Liver (tissue), 8 donors: ENCODE measurements at regions not wholly inside any gene's neighbourhood (a gene's known extent, or its start where the extent isn't known, plus 50 kb on each side); places are given as distances from the start of the nearest gene placed in this dataset.

ENCODE experiments used
- DNase-seq: peaks from one replicate; pipeline ENCODE4 v3.0.0-alpha.2; 2017; ENCODE audit warnings: low spot score
- H3K27ac ChIP-seq, 2 donors: one replicate each; pipeline ENCODE4 v1.7.0; 2013; ENCODE audit warnings: inconsistent platforms in 2 of 2, low read length in 2 of 2, control low read depth in 1 of 2, low read depth in 1 of 2, mild to moderate bottlenecking in 1 of 2
- H3K27me3 ChIP-seq, 4 donors: one replicate each; pipeline versions ENCODE4 v1.6.1 to v1.7.0; 2013; ENCODE audit warnings: low read length in 3 of 4, inconsistent platforms in 1 of 4, mild to moderate bottlenecking in 1 of 4, moderate library complexity in 1 of 4; ENCODE audit not compliant: control insufficient read depth in 4 of 4, insufficient read depth in 4 of 4
- H3K36me3 ChIP-seq, 4 donors: one replicate each; pipeline versions ENCODE4 v1.6.1 to v1.7.0; 2013; ENCODE audit warnings: low read length in 3 of 4, mild to moderate bottlenecking in 3 of 4, low read depth in 1 of 4, moderate library complexity in 1 of 4; ENCODE audit not compliant: control insufficient read depth in 4 of 4, insufficient read depth in 3 of 4
- H3K4me1 ChIP-seq, 4 donors: one replicate each; pipeline versions ENCODE4 v1.6.1 to v1.7.0; 2013; ENCODE audit warnings: low read length in 3 of 4, mild to moderate bottlenecking in 3 of 4, moderate library complexity in 1 of 4; ENCODE audit not compliant: control insufficient read depth in 4 of 4, insufficient read depth in 4 of 4
- H3K4me3 ChIP-seq, 3 donors: one replicate each; pipeline versions ENCODE4 v1.6.1 to v1.7.0; 2013; ENCODE audit warnings: low read length in 3 of 3, control low read depth in 1 of 3, low read depth in 1 of 3, mild to moderate bottlenecking in 1 of 3
- H3K9ac ChIP-seq, 2 donors: one replicate each; pipeline ENCODE4 v1.7.0; 2013; ENCODE audit warnings: low read length in 2 of 2, mild to moderate bottlenecking in 2 of 2, moderate library complexity in 2 of 2, control low read depth in 1 of 2, low read depth in 1 of 2
- H3K9me3 ChIP-seq, 4 donors: one replicate each; pipeline versions ENCODE4 v1.6.1 to v1.7.0; 2013; ENCODE audit warnings: low read length in 3 of 4; ENCODE audit not compliant: control insufficient read depth in 4 of 4
- EGR1 ChIP-seq, 2 donors: IDR thresholded peaks; 2 replicates each; pipeline ENCODE4 v1.6.1; 2016 to 2018; ENCODE audit warnings: antibody characterized with exemption in 2 of 2, low read depth in 2 of 2
- FOXA1 ChIP-seq: IDR thresholded peaks from 2 replicates; pipeline ENCODE4 v1.6.1; 2016; ENCODE audit warnings: antibody characterized with exemption
- FOXA2 ChIP-seq: IDR thresholded peaks from 2 replicates; pipeline ENCODE4 v1.6.1; 2016; ENCODE audit warnings: antibody characterized with exemption
- GABPA ChIP-seq, 2 donors: IDR thresholded peaks in 1 of 2; conservative IDR thresholded peaks in 1 of 2; 2 replicates each; pipeline ENCODE4 v1.6.1; 2016; ENCODE audit warnings: antibody characterized with exemption in 2 of 2, mild to moderate bottlenecking in 1 of 2, moderate library complexity in 1 of 2
- HNF4G ChIP-seq: IDR thresholded peaks from 2 replicates; pipeline ENCODE4 v1.6.1; 2016; ENCODE audit warnings: antibody characterized with exemption
- JUND ChIP-seq, 2 donors: IDR thresholded peaks; 2 replicates each; pipeline ENCODE4 v1.6.1; 2016; ENCODE audit warnings: antibody characterized with exemption in 2 of 2
- NR2F2 ChIP-seq: IDR thresholded peaks from 2 replicates; pipeline ENCODE4 v1.6.1; 2016; ENCODE audit warnings: antibody characterized with exemption
- RAD21 ChIP-seq, 2 donors: IDR thresholded peaks; 2 replicates each; pipeline ENCODE4 v1.6.1; 2016; ENCODE audit warnings: antibody characterized with exemption in 2 of 2, mild to moderate bottlenecking in 2 of 2
- RXRA ChIP-seq, 2 donors: IDR thresholded peaks; 2 replicates each; pipeline ENCODE4 v1.6.1; 2017 to 2018; ENCODE audit warnings: antibody characterized with exemption in 2 of 2, mild to moderate bottlenecking in 1 of 2
- SP1 ChIP-seq: IDR thresholded peaks from 2 replicates; pipeline ENCODE4 v1.6.1; 2018; ENCODE audit warnings: antibody characterized with exemption, mild to moderate bottlenecking
- TAF1 ChIP-seq: conservative IDR thresholded peaks from 2 replicates; pipeline ENCODE4 v1.6.1; 2016; ENCODE audit warnings: antibody characterized with exemption, mild to moderate bottlenecking
- YY1 ChIP-seq: IDR thresholded peaks from 2 replicates; pipeline ENCODE4 v1.6.1; 2016; ENCODE audit warnings: antibody characterized with exemption, mild to moderate bottlenecking
- WGBS: extraction: QIAGEN DNeasy Blood & Tissue Kit; methylation state at CpG from one replicate; pipeline ENCODE4 v1.1.7; 2013; 5-methylcytosine and 5-hydroxymethylcytosine counted together
- TF ChIP-seq, protein P1 (sequence below): IDR thresholded peaks from 2 replicates; pipeline ENCODE4 v1.6.1; 2016; ENCODE audit warnings: antibody characterized with exemption
- TF ChIP-seq, protein P2 (sequence below): fragments of 150-350 bp; IDR thresholded peaks from 2 replicates; pipeline ENCODE4 v1.5.1; 2017; ENCODE audit warnings: improper control_type of control experiment, low read depth, low read length; ENCODE audit not compliant: missing input control
- TF ChIP-seq, protein P3 (sequence below): IDR thresholded peaks from 2 replicates; pipeline ENCODE4 v1.6.1; 2016; ENCODE audit warnings: antibody characterized with exemption, mild to moderate bottlenecking
- TF ChIP-seq, protein P4 (sequence below): IDR thresholded peaks from 2 replicates; pipeline ENCODE4 v1.6.1; 2016; ENCODE audit warnings: antibody characterized with exemption
- TF ChIP-seq, protein P5 (sequence below): IDR thresholded peaks from 2 replicates; pipeline ENCODE4 v1.6.1; 2016; ENCODE audit warnings: antibody characterized with exemption
- donor health status: healthy.
- donor health status: healthy.
- donor health status: healthy.
- donor health status: healthy.
- donor health status: healthy.

DNA sequence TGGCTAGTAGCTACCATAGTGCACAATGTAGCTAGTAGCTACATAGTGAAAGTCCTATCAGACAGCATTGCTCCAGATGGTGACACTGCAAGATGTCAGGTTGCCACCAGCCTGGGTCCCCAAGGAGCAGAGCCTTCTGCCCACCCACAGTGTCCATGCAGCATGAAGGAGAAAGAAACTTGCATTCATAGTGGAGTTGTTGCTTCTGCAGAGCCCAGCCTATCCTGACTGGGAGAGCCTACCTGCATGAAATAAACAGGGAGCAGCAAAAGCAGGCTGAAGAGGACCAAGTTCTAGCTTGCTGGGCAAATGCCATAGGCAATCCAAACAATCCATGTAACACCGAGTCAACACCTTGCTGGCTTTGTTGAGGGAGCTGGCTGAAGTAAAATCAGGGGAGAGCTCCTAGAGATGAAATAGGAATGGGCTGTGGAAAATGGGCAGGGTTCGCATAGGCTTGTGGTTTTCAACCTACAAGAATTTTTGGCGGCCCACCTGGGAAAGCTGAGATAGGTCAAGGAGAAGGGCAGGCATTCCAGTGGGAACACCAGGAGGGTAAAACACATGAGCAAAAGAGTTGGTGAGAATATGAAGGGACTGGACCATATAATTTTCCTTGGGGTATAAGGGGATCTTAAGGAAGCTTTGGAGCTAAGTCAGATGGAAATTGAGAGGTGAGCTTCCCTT, 195.8 kb downstream of the CYP26B1 start:
- WGBS, result 83% methylated on average over 3 of the region's 3 CpGs
- H3K4me1 ChIP-seq, result peaks cover 0 to 6% (median 5%) of the 10 kb centered on the region in 4 donors
- no peak overlapping the region for H3K4me3 ChIP-seq
- H3K36me3 ChIP-seq, result no peaks in the 10 kb centered on the region
- peak; percentile 9 for DNase-seq
- peaks cover 0 to 5% (median 0%) of the 10 kb centered on the region in 4 donors for H3K9me3 ChIP-seq
- H3K9ac ChIP-seq, result no peak overlapping the region
- no peak for TF ChIP-seq HNF4G
- TF ChIP-seq FOXA1, result no peak
- TF ChIP-seq YY1, result no peak
- TF ChIP-seq GABPA (IDR thresholded peaks at IDR 0.05 in 1 of 2, conservative IDR thresholded peaks at IDR 0.05 in 1 of 2), result no peak
- TF ChIP-seq, protein P1, sequence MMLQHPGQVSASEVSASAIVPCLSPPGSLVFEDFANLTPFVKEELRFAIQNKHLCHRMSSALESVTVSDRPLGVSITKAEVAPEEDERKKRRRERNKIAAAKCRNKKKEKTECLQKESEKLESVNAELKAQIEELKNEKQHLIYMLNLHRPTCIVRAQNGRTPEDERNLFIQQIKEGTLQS, result no peak
- TF ChIP-seq RAD21 (IDR thresholded peaks at IDR 0.05), result no peak
- TF ChIP-seq, protein P2, sequence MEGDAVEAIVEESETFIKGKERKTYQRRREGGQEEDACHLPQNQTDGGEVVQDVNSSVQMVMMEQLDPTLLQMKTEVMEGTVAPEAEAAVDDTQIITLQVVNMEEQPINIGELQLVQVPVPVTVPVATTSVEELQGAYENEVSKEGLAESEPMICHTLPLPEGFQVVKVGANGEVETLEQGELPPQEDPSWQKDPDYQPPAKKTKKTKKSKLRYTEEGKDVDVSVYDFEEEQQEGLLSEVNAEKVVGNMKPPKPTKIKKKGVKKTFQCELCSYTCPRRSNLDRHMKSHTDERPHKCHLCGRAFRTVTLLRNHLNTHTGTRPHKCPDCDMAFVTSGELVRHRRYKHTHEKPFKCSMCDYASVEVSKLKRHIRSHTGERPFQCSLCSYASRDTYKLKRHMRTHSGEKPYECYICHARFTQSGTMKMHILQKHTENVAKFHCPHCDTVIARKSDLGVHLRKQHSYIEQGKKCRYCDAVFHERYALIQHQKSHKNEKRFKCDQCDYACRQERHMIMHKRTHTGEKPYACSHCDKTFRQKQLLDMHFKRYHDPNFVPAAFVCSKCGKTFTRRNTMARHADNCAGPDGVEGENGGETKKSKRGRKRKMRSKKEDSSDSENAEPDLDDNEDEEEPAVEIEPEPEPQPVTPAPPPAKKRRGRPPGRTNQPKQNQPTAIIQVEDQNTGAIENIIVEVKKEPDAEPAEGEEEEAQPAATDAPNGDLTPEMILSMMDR, result no peak
- TF ChIP-seq EGR1 (IDR thresholded peaks at IDR 0.05; ENCODE audit: low read depth in 2 of 2), result no peak
- TF ChIP-seq JUND (IDR thresholded peaks at IDR 0.05), result no peak
- TF ChIP-seq NR2F2, result no peak
- TF ChIP-seq SP1, result no peak
- TF ChIP-seq, protein P3, sequence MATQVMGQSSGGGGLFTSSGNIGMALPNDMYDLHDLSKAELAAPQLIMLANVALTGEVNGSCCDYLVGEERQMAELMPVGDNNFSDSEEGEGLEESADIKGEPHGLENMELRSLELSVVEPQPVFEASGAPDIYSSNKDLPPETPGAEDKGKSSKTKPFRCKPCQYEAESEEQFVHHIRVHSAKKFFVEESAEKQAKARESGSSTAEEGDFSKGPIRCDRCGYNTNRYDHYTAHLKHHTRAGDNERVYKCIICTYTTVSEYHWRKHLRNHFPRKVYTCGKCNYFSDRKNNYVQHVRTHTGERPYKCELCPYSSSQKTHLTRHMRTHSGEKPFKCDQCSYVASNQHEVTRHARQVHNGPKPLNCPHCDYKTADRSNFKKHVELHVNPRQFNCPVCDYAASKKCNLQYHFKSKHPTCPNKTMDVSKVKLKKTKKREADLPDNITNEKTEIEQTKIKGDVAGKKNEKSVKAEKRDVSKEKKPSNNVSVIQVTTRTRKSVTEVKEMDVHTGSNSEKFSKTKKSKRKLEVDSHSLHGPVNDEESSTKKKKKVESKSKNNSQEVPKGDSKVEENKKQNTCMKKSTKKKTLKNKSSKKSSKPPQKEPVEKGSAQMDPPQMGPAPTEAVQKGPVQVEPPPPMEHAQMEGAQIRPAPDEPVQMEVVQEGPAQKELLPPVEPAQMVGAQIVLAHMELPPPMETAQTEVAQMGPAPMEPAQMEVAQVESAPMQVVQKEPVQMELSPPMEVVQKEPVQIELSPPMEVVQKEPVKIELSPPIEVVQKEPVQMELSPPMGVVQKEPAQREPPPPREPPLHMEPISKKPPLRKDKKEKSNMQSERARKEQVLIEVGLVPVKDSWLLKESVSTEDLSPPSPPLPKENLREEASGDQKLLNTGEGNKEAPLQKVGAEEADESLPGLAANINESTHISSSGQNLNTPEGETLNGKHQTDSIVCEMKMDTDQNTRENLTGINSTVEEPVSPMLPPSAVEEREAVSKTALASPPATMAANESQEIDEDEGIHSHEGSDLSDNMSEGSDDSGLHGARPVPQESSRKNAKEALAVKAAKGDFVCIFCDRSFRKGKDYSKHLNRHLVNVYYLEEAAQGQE, result no peak
- no peak for TF ChIP-seq RXRA (IDR thresholded peaks at IDR 0.05)
- TF ChIP-seq, protein P4, sequence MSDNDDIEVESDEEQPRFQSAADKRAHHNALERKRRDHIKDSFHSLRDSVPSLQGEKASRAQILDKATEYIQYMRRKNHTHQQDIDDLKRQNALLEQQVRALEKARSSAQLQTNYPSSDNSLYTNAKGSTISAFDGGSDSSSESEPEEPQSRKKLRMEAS, result no peak
- TF ChIP-seq, protein P5, sequence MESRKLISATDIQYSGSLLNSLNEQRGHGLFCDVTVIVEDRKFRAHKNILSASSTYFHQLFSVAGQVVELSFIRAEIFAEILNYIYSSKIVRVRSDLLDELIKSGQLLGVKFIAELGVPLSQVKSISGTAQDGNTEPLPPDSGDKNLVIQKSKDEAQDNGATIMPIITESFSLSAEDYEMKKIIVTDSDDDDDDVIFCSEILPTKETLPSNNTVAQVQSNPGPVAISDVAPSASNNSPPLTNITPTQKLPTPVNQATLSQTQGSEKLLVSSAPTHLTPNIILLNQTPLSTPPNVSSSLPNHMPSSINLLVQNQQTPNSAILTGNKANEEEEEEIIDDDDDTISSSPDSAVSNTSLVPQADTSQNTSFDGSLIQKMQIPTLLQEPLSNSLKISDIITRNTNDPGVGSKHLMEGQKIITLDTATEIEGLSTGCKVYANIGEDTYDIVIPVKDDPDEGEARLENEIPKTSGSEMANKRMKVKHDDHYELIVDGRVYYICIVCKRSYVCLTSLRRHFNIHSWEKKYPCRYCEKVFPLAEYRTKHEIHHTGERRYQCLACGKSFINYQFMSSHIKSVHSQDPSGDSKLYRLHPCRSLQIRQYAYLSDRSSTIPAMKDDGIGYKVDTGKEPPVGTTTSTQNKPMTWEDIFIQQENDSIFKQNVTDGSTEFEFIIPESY, result no peak
- TF ChIP-seq TAF1, result no peak
- TF ChIP-seq FOXA2, result no peak
- no peak overlapping the region for H3K27ac ChIP-seq
- H3K27me3 ChIP-seq, result no peaks in the 10 kb centered on the region
